ENCODE measurements at regions not wholly inside any gene's neighbourhood (a gene's known extent, or its start where the extent isn't known, plus 50 kb on each side); places are given as distances from the start of the nearest gene placed in this dataset.
"Not testable (repeated sequence)": the region's sequence is repeated elsewhere in the genome, so short reads cannot be mapped to it uniquely, and the experiment has no call there.

DNA sequence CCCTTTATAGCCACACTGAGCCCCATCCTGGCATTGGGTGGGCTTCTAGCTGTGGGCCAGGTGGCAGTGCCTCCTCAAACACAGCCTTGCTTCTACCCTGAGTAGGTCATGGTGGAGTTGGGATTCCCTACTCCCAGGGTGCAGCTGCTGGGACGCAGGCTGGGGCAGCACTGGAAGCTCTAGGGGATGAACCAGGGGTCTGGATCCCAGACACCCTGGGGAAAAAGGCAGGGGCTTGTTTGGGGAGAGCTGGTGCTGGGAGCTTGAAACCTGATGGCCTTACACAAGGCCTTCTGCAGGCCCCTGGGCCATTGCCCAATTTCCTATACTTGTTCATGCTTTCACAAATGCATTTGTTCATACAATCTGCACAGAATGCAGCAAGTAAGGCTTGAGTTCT is 103.7 kb upstream of the CTBP2 start:
- DNase-seq = no peak

DNA sequence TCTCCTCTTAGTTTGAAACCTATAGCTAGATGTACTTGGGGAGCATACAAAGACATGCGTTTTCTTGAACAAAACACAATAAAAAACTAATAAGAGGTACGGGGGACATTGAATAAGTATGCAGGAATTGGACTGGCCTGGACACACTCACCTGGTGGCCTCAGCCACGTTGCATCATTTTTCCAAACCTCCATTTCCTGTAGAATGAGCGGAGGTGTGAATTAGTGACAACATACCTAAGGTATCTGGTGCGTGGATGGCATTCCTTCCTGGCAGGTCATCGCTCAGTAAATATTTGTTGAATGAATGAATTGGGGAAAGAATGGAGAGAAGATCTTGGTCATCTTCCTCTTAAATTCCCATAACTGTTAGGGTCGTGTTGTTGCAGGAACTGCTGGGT is 103.2 kb upstream of the CTBP2 start:
- no peak for DNase-seq

DNA sequence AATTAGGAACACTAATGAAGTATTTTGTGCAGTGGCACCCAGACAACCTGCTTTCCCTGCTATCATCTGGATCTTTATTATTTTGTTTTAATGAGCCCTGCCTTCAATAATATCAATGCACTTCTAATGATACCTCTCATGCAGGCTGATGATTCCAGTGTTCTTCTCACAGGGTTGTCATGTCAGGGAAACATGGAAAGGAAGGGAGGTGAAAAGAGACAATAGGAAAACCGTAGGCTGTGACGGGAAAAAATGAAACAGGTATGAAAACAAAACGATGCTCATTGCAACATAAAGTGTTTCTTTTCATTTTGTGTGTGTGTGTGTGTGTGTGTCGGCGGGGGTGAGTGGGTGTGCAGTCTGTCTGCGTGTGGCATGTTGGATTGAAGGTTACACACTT is 102.6 kb upstream of the CTBP2 start:
- DNase-seq = no peak

DNA sequence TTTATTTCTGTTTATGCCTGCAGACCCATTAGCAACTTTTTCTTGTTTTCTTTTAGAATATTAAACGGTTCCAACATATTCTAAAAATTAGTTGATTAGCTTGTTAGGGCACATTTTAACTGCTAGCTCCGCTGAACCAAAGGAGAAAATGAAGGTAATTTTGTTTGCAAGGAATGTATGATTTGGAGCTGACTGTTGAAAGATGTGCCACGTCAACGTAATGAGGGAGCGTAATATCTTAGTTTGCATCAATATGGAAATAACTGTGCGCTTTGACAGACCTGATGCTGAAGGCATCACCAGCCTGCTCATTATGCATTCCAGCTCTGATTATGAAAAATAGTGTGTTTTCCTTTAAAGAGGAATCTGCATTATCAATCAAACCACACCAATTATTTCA is 102.0 kb upstream of the CTBP2 start:
- no peak for DNase-seq

DNA sequence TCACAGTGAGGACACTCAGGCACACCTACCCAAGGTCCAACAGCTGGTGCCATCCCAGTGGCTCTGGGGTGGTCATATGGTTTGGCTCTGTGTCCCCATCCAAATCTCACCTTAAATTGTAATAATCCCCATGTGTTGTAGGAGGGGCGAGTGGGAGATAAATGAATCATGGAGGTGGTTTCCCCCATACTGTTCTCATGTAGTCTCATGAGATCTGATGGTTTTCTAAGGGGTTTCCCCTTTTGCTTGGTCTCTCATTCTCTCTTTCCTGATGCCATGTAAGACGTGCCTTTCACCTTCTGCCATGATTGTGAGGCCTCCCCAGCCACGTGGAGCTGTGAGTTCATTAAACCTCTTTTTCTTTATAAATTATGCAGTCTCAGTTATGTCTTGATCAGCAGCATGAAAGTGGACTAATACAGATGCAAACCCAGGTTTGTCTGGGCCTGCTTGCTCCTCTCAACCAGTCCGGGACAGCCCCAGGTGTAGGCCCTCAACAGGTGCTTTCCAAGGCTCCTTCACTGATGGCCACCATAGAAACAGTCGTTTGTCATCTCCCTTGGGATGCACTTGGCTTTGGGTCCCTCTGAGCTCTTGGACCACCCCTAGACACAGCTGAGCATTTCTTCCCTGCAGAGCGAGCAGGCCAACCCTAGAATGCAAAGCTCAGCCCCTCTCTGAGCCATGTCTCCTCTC is 101.3 kb upstream of the CTBP2 start:
- DNase-seq = no peak

DNA sequence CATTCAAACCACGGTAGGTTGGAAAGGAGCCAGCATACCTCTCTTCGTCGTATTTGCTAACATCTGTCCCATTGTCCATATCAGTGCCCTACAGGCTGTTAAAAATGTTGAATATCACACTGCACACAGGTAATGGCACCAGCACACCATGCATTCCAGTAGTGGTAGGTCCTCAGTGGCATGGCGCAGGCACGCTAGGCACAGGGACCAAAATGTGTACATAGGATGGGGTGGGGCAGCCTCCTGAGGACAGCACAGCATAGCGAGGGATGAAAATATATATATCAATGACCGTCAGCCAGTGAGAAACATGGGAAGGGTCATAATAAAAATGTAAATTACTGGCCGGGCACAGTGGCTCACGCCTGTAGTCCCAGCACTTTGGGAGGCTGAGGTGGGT is 99.9 kb upstream of the CTBP2 start:
- DNase-seq = no peak

DNA sequence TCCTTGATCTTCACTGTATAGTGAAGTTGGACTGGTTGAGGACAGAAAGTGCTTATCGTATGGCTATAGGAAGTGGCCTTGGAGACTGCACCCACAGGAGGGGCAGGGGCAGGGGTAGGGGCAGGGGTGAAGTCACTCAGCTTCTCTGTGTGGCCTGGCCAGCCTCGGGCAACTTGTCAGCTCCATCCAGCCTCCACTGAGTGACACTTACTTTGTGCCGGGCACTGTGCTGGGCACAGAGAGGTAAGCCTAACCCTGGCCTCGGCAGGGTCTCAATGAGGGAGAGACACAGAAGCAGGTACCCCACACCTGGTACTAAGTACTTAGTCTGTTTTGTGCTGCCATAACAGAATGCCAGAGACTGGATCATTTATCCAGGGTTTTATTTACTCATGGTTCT is 99.3 kb upstream of the CTBP2 start:
- DNase-seq = no peak

DNA sequence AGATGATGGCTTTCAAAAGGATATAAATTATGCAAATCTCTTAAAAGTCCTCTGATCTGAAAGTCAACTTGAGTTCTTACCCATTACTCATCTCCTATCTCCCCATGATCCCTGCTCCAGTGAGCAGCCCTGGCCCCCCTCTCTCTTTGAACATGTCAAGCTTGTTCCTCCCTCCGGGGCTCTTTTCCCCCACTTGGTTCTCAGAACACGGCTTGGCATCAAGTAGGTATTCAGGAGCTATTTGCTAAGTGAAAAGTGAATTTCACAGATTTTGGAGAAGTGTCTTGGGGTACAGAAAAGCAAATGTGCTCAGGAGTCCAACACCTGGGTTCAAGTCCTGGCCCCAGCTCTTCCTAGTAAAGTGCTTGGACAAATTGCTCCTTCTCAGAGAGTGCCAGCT is 98.3 kb upstream of the CTBP2 start:
- DNase-seq = no peak

DNA sequence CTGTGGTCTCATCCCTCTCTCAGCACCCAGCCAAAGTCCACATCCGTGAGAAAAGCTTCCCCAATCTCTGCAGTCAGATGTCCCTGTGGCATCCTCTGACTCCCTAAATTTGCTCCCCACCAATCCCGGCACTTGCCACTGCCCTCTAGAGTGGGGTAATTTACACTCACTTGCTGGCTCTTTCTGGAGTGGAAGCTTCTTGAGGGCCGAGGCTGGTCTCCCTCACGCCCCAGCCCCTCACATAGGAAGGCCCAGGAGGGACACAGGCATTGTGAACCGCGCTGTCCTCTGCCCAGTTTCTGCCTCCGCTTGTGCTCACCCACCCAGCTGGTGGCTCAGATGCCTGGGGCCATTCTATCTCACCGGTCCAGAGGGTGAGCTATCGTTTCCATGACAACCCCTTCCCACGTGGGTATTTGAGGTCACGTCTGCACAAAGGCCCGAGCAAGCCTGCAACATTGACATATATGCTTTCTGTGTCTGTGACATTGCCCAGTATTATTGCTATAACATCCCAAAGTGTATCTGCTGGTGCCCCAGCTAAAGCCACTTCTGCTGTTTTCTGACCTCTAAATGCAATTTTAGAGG is 97.3 kb upstream of the CTBP2 start:
- no peak for DNase-seq

DNA sequence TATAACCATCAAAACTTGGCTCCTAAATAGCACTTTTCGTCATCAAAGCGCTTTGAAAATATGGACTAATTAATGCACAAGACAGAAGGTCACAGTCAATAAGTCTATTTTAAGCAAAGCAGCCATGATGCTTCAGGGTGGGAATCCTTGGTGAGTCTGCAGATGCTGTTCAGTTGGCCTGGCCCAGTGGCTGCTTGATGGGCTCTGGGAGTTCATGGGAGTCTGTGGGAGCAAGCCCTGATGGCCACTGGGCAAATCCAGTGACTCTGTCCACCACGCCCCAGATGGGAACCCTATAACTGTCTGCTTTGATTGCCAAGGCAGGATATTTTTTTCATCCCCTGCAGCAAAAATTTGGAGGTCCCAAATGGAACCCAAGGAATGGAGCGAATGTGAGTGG is 95.7 kb upstream of the CTBP2 start:
- no peak for DNase-seq

DNA sequence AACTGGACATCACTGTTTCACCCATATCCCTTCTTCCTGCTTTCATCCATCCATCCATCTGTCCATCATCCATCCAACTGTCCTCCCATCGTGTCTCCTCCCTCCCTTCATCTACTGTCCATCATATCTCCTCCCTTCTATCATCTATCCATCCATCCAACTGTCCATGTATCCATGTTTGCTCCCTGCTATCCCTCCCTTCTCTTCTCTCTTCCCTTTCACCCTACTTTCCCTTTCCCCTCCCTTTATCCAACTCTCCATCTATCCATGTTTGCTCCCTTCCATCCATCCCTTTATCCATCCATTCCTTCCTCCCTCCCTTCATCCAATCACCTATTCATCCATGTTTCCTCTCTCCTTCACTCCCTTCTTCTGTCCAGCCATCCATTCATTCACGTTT is 92.6 kb upstream of the CTBP2 start:
- no peak for DNase-seq

DNA sequence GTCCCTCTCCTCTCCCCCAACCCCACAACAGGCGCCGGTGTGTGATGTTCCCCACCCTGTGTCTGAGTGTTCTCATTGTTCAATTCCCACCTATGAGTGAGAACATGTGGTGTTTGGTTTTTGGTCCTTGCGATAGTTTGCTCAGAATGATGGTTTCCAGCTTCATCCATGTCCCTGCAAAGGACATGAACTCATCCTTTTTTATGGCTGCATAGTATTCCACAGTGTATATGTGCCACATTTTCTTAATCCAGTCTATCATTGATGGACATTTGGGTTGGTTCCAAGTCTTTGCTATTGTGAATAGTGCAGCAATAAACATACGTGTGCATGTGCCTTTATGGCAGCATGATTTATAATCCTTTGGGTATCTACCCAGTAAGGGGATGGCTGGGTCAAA is 90.5 kb upstream of the CTBP2 start:
- DNase-seq = not testable (repeated sequence)

DNA sequence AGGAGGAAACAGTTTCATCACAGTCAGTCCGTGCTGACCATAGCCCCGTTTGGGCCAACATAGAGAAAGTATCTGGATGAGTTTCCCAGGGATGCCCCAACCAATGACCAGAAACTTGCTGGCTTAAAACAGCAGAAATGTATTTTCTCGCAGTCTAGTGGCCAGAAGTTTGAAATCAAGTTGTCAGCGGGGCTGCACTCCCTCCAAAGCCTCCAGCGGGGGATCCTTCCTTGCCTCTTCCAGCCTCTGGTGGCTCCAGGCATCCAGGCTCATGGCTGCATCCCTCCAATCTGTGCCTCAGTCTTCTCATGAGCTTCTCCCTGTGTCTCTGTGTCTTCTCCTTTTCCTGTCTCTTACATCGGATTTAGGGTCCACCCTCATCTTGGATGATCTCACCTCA is 89.6 kb upstream of the CTBP2 start:
- DNase-seq = no peak

DNA sequence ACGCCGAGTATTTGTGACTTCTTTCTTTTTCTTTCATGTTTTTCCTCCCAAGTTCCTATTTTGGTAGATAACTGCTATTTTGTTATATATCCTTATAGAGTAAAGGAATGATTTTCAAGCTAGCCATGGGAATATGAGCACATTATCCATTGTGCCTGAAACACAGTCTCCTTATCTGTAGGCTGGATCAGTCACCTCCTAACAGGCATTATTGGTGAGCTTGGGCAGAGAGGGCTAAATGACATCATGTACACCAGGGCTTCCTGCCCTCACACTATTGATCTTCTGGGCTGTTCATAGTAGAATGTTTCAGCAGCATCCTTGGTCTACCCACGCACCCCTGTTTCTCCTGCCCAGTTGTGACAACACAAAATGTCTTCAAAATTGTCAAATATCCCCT is 88.1 kb upstream of the CTBP2 start:
- no peak for DNase-seq

DNA sequence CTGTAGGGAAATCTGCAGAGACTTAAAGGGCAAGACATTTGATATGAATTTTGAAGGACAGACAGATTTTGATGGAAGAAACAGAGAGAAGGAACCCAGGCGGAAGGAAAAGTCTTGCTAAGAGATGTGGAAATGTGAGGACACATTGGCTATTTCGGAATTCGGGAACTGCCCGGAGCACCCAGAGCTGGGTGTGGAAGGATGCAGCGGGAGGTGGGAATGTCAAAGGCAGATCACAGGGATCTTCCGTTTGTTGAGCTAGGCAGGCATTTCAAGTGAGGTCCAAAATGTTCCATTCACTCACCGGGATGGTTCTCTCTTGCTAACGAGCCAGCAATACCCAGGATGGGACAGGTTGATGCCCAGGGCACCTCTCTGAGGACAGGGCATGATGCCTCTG is 87.2 kb upstream of the CTBP2 start:
- no peak for DNase-seq

DNA sequence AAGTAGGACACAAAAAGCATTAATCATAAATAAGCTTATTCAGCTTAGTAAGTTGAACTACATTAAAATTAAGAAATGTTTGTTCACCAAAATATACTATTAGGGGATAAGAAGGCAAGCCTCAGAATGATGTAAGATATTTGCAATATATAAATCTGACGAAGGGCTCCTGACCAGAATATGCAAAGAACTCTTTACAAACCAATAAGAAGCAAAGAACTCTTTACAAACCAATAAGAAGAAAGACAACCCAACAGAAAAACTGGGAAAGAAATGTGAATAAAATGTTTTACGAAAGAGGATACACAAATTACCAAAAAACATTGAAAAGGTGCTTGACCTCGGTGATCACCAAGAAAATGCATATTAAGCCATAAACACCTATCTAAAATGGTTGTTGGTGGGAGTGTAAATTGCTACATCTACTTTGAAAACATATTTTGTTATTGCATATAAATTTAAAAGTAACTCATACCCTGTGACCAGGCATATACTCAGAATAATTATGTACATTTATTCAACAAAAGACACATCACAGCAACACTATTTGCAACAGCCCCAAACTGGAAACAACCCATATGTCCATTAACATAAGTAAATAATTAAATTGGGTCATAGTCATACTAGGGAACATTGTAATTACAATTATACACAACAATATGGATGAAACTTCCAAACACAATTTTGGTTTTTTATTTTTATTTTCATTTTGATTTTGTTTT is 83.3 kb upstream of the CTBP2 start:
- DNase-seq = no peak

DNA sequence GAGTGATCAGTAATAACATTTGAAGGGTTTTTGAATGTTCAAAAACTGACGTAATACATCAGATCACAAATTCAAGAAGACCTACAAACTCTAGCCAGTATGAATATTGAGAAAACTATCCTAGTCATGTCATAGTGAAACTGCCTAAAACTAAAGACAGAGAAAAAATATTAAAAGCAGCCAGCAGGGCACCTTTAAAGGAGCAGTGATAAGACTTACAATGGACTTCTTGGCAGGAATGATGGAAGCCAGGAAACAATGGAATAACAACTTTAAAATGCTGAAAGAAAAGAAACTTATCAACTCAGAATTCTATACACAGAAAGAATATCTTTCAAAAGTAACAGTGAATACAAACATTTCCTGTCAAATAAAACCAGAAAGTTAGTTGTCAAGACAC is 78.3 kb upstream of the CTBP2 start:
- DNase-seq = no peak

DNA sequence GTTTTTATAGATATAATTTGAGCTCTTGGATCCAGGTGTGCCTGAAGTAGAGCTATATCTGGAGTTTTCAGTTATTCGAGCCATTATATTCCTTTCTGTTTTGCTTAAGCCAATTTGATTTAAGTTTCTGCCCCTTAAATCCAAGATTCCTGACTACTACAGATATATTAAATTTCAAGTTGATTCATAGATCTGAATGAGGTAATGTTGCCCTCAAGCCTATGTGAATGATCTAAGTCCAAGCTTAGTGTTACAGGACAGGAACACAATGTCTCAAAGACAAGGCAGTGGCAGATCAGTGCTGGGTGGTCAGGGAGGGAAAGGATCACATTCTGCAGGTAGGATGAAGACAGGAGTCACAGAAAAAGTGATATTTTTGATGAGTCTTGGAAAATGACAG is 75.7 kb upstream of the CTBP2 start:
- DNase-seq = no peak

DNA sequence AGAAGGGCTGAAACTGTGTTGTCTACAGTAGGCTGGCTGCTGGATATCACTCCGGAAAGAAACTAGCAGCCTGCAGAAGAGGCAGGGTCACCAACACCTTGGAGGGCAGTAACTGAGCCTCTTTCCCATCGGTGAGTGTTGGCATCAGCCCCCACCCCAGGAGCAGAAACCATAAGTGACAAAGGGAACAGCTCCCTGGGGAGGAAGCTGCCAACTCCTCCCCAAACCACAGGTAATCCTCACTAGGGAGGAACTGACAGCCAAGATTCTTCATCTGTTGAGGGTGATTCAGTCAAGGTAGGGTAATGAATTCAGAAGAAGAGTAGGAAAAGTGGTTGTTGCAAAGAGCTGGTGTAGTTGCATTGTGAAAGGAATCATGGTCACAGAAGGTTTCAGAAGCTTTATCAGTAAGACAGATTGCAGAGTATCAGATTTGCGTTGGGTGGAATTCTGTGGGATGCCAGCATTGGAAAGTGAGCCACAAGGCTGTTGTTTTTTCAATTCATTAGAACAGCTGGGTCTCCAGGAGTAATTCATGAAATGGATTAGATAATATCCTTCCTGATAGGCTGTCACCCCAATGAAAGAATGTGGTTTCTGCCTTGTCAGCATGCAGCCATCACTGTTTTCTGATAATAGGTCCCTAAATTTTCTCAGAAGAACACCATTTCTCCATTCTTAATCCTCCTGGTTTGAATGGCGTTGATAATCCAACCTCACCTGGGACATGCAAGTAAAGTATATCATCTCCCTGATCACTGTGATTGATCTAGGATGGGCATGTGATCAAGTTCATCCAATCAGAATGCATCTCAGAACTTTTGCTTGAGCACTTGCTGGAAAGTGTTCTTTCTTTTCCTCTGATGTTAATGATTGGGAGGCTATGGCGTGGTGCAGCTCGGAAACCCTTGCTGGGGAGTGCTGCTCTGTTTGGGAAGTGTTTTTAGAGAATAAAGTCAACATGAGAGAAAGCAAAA is 75.0 kb upstream of the CTBP2 start:
- DNase-seq = no peak

DNA sequence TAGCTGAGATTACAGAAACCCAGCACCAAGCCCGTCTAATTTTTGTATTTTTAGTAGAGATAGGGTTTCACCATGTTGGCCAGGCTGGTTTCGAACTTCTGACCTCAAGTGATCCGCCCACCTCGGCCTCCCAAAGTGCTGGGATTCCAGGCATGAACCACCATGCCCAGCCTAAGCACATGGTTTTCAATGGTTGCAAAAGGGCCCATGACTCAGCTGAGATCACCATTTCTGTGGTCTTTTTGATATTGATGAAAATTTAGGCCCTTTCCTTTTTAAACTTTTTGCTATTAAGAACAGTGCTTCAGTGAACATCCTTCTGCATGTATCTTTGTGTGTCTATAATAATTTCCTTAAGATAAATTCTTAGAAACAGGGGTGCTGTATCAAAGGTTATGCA is 74.2 kb upstream of the CTBP2 start:
- DNase-seq = not testable (repeated sequence)

DNA sequence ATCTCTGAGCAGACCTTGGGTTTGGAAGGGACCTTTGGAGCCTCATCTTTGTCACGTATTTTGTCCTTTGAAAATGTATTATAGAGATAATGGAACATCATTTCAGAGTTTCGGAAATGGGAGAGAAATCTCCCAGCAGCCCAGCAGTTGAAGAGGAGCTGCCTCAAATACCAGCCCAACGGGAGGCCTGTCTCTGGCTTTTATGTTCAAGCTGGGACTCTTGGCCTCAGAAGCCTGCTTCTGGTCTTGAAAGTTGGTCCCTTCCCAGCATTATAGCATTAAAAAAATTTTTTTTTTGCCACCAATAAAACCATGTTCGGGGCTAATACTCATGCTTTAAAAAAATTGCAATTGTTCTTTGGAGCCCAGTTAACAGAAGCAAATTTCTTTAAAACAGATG is 73.4 kb upstream of the CTBP2 start:
- DNase-seq = no peak

DNA sequence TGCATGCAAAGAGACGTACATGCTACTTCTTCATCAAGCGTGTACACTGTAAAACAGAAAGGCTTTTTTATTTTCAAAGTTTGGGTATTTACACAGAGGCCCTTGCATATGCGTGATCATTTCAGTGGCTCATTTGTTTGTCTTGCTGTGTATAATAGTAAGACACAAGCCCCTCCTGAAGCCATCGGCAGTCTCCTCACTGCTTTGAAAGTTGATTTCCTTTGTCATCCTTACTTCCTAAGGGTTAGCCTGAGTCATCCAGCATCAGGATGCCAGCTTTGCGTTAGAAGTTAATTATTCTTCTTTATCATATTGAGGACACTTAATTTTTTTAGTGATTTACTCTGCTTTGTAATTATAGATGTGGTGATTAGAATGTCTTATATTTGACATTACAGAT is 72.5 kb upstream of the CTBP2 start:
- no peak for DNase-seq

DNA sequence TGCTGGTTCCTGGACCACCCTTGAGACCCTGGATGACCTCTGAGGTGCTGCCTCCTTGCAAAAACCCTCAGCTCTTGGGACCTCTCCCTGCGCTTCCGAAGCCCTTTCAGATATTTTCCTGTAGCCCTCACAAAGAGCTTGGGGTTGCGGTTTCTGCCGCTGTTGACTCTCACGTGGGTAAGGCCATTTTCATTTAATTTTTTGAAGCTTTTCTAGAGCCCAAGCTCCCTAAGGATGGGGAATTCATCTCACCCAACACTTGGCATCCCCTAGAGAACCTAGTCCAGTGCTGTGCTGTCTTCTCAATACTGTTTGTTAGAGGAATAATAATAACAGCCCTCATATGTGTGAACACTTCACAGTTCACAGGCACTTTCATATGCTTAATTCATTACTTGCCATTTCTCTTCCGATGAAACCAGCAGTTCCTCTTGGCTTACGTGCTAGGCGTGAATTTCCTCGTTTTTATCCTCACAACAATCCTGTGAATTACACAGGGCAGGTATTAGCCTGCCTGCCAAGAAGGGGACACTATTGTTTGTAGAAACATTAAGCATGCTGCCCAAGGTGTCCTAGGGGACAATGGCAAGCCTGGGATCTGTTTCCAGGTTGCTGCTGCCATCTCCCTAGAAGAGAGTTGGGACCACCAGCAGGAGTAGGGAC is 71.6 kb upstream of the CTBP2 start:
- no peak for DNase-seq

Measured in NCI-H446 (cell line).